ENCODE measurements at regions not wholly inside any gene's neighbourhood (a gene's known extent, or its start where the extent isn't known, plus 50 kb on each side); places are given as distances from the start of the nearest gene placed in this dataset.

GRCh38 chr11:127195501-127196120 is 195.0 kb upstream of the KIRREL3 start:
- Histone ChIP-seq H3K36me3 (ENCODE audit: insufficient read depth, low read length) (no peaks in the 10 kb centered on the region), H3K4me3 (ENCODE audit: low read depth, low read length, poor library complexity, severe bottlenecking) (no peak overlapping the region), H3K27ac (ENCODE audit: low read depth, low read length, poor library complexity, severe bottlenecking) (no peak overlapping the region), H4K20me1 (ENCODE audit: insufficient read depth, low read length) (no peaks in the 10 kb centered on the region), H3K9me3 (ENCODE audit: low read length) (no peaks in the 10 kb centered on the region), H2AFZ (ENCODE audit: low read length) (no peak overlapping the region), H3K4me2 (ENCODE audit: low read length) (no peak overlapping the region), H3K9me2 (ENCODE audit: insufficient read depth, low read length) (no peaks in the 10 kb centered on the region), H3K4me1 (ENCODE audit: insufficient read depth, low read length, poor library complexity, severe bottlenecking) (no peaks in the 10 kb centered on the region), H3K79me2 (ENCODE audit: insufficient read depth, low read depth, low read length) (no peaks in the 10 kb centered on the region)
- no peak for DNase-seq (ENCODE audit: low spot score)
- POLR2A ChIA-PET, result no interaction called here
- CTCF ChIA-PET (ENCODE audit: unreplicated experiment), result no interaction called here
- TF ChIP-seq EZH2phosphoT487 (IDR thresholded peaks at IDR 0.05; ENCODE audit: borderline replicate concordance, low read depth, low read length), result no peak
- TF ChIP-seq CTCF (conservative IDR thresholded peaks at IDR 0.05; ENCODE audit: low read length), result no peak
- BruUV-seq (replicated peaks), result no TSS peak
- intact Hi-C loops (cut with micrococcal nuclease; ENCODE audit: unreplicated experiment), result no loop called here

- H3K27ac ChIP-seq (ENCODE audit: low read depth, low read length, poor library complexity, severe bottlenecking), result no peak overlapping the region
- H4K20me1 ChIP-seq (ENCODE audit: insufficient read depth, low read length), result no peaks in the 10 kb centered on the region
- no peak overlapping the region for H3K4me3 ChIP-seq (ENCODE audit: low read depth, low read length, poor library complexity, severe bottlenecking)
- H3K79me2 ChIP-seq (ENCODE audit: insufficient read depth, low read depth, low read length), result no peaks in the 10 kb centered on the region
- no peak for DNase-seq (ENCODE audit: low spot score)
- intact Hi-C loops (cut with micrococcal nuclease; ENCODE audit: unreplicated experiment), result no loop called here
- H3K9me3 ChIP-seq (ENCODE audit: low read length), result no peaks in the 10 kb centered on the region
- H3K36me3 ChIP-seq (ENCODE audit: insufficient read depth, low read length), result no peaks in the 10 kb centered on the region
- POLR2A ChIA-PET, result interaction anchor here (0.6 to 0.9 kb wide), 2 partner anchors 10 to 153 kb away, joined by 3 read pairs; no protein-coding TSS in a partner anchor
- CTCF ChIA-PET (ENCODE audit: unreplicated experiment), result no interaction called here
- no peak for TF ChIP-seq EZH2phosphoT487 (IDR thresholded peaks at IDR 0.05; ENCODE audit: borderline replicate concordance, low read depth, low read length)
- no TSS peak for BruUV-seq (replicated peaks)
- no peak overlapping the region for H3K4me2 ChIP-seq (ENCODE audit: low read length)
- no peak overlapping the region for H2AFZ ChIP-seq (ENCODE audit: low read length)
- no peaks in the 10 kb centered on the region for H3K9me2 ChIP-seq (ENCODE audit: insufficient read depth, low read length)
- no peaks in the 10 kb centered on the region for H3K4me1 ChIP-seq (ENCODE audit: insufficient read depth, low read length, poor library complexity, severe bottlenecking)
Observed at GRCh38 chr11:127194521-127194920, 194.0 kb upstream of the KIRREL3 start.

GRCh38 chr11:127193950-127194349 is 193.4 kb upstream of the KIRREL3 start:
- H3K4me3 ChIP-seq (ENCODE audit: low read depth, low read length, poor library complexity, severe bottlenecking), result no peak overlapping the region
- H3K9me2 ChIP-seq (ENCODE audit: insufficient read depth, low read length), result no peaks in the 10 kb centered on the region
- H4K20me1 ChIP-seq (ENCODE audit: insufficient read depth, low read length), result no peaks in the 10 kb centered on the region
- no peak overlapping the region for H3K4me2 ChIP-seq (ENCODE audit: low read length)
- H3K27ac ChIP-seq (ENCODE audit: low read depth, low read length, poor library complexity, severe bottlenecking), result no peak overlapping the region
- POLR2A ChIA-PET, result interaction anchor here (0.6 to 0.9 kb wide), 2 partner anchors 9 to 153 kb away, joined by 3 read pairs; no protein-coding TSS in a partner anchor
- H3K4me1 ChIP-seq (ENCODE audit: insufficient read depth, low read length, poor library complexity, severe bottlenecking), result no peaks in the 10 kb centered on the region
- intact Hi-C loops (cut with micrococcal nuclease; ENCODE audit: unreplicated experiment), result no loop called here
- CTCF ChIA-PET (ENCODE audit: unreplicated experiment), result no interaction called here
- H3K36me3 ChIP-seq (ENCODE audit: insufficient read depth, low read length), result no peaks in the 10 kb centered on the region
- H3K79me2 ChIP-seq (ENCODE audit: insufficient read depth, low read depth, low read length), result no peaks in the 10 kb centered on the region
- no peak for DNase-seq (ENCODE audit: low spot score)
- TF ChIP-seq EZH2phosphoT487 (IDR thresholded peaks at IDR 0.05; ENCODE audit: borderline replicate concordance, low read depth, low read length) (no peak), CTCF (conservative IDR thresholded peaks at IDR 0.05; ENCODE audit: low read length) (no peak)
- BruUV-seq (replicated peaks), result no TSS peak
- H2AFZ ChIP-seq (ENCODE audit: low read length), result no peak overlapping the region
- H3K9me3 ChIP-seq (ENCODE audit: low read length), result no peaks in the 10 kb centered on the region
